Right atrium auricular region (tissue), 2 donors: ENCODE measurements at regions not wholly inside any gene's neighbourhood (a gene's known extent, or its start where the extent isn't known, plus 50 kb on each side); places are given as distances from the start of the nearest gene placed in this dataset.

Experiments
- DNase-seq: peaks from one replicate; pipeline ENCODE4 v3.0.0-alpha.2; 2019; ENCODE audit warnings: low spot score
- H3K27ac ChIP-seq, 2 donors: fragments of 200-600 bp; sonication (generic); 1 replicate in 1 of 2; 2 replicates in 1 of 2; pipeline ENCODE4 v1.5.1; 2016 to 2019
- H3K27me3 ChIP-seq, 2 donors: fragments of 200-600 bp; sonication (generic); one replicate each; pipeline versions ENCODE4 v1.5.1 to v1.6.0; 2017 to 2019
- H3K36me3 ChIP-seq: fragments of 200-600 bp; sonication (generic); one replicate; pipeline ENCODE4 v1.5.1; 2016
- H3K4me1 ChIP-seq, 2 donors: fragments of 200-600 bp; sonication (generic); one replicate each; pipeline versions ENCODE4 v1.5.1 to v1.6.0; 2017 to 2019
- H3K4me3 ChIP-seq, 2 donors: fragments of 200-600 bp; sonication (generic); 1 replicate in 1 of 2; 2 replicates in 1 of 2; pipeline ENCODE4 v1.5.1; 2017 to 2019; ENCODE audit warnings: mild to moderate bottlenecking in 1 of 2, moderate library complexity in 1 of 2
- H3K9me3 ChIP-seq, 2 donors: fragments of 200-600 bp; sonication (generic); one replicate each; pipeline ENCODE4 v1.5.1; 2019
- CTCF ChIP-seq, 2 donors: fragments of 200-600 bp; sonication (generic); IDR thresholded peaks; one replicate each; pipeline ENCODE4 v1.5.1; 2019; ENCODE audit warnings: antibody characterized with exemption in 2 of 2

DNA sequence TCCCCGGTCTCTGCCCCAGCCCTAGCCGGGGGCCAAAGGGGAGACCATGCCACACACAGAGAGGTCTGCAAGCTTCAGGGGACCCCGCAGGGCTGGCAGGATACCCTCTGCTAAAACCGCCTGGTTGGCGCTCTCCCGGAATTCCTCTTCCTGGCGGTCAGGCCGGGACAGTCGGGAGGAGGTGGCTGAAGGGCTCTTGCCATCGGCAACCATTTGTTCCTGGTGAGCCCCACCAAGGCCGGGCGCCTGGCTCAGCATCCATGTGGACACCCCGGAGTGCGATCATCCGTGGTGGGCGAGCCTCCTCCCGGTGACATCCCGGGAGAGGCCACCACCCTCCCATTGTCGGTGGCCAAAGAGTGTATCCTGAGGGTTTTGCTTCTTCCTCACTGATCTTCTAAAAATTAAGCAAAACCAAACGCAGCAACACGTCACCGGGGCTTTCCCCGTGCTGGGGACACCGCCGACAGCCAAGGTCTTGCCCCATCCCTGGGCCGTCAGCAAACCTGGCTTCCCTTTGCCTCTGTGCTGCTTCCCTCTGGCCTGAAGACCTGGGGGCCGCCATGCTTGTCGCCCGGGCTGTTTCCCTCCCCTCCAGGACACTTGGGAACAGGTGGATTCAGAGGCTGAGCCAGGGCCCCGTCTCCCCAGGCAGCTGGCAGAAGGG, 59.1 kb upstream of the TTC34 start:
- Histone ChIP-seq H3K9me3 (no peaks in the 10 kb centered on the region), H3K4me1 (no peaks in the 10 kb centered on the region), H3K36me3 (no peaks in the 10 kb centered on the region), H3K4me3 (no peak overlapping the region), H3K27me3 (peaks cover 2 to 5% of the 10 kb centered on the region in 2 donors), H3K27ac (no peak overlapping the region)
- DNase-seq = no peak
- no peak for TF ChIP-seq CTCF (IDR thresholded peaks at IDR 0.05)

DNA sequence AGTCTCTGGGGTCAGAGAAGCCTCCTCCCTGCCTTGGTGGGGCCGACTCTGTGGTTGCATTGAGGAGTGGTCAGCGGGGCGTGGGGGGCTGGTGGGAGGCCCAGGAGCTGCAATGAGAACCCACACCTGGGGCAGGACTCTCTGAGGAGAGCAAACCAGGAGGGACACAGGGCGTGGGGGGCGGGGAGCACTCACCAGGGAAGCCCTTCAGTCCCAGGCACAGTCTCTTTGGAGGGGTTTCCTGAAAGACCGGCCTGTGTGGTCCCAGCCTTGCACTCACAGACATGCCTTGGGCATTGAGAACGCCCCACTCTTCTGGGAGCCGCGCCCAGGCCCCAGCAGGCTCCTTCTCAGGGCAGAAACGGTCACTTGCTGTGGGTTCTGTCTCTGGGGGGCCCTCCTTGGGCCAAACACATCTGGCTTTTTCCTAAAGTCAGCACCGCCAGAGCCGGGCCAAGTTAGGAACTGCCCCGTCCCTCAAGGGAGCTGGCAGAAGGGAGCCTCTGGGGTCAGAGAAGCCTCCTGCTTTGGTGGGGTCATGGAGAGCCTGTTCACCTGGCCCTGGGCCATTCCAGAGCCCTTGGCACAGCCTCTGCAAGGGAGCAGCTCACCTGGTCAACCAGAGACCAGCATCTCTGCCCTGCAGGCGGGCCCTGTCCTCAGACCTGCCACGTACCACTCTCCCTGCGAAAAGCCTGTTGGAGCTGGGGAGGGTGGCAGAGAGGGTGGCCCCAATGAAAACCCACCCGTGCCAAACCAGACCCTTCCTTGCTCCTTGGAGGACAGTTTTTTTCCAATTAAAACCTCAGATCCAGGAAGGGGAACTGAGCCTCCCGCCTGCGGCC, 59.9 kb upstream of the TTC34 start:
- TF ChIP-seq CTCF (IDR thresholded peaks at IDR 0.05) = no peak
- no peaks in the 10 kb centered on the region for H3K4me1 ChIP-seq
- H3K27ac ChIP-seq = no peak overlapping the region
- H3K27me3 ChIP-seq = peaks cover 2 to 5% of the 10 kb centered on the region in 2 donors
- H3K4me3 ChIP-seq = no peak overlapping the region
- DNase-seq = no peak
- H3K36me3 ChIP-seq = no peaks in the 10 kb centered on the region
- H3K9me3 ChIP-seq = no peaks in the 10 kb centered on the region

- TF ChIP-seq CTCF (IDR thresholded peaks at IDR 0.05) = no peak
- Histone ChIP-seq H3K36me3 (no peaks in the 10 kb centered on the region), H3K4me3 (no peak overlapping the region), H3K9me3 (no peaks in the 10 kb centered on the region), H3K27ac (no peak overlapping the region), H3K4me1 (no peaks in the 10 kb centered on the region), H3K27me3 (peaks cover 2 to 5% of the 10 kb centered on the region in 2 donors)
- DNase-seq = no peak
Measured at GRCh38 chr1:2861988-2862813, 60.7 kb upstream of the TTC34 start.

DNA sequence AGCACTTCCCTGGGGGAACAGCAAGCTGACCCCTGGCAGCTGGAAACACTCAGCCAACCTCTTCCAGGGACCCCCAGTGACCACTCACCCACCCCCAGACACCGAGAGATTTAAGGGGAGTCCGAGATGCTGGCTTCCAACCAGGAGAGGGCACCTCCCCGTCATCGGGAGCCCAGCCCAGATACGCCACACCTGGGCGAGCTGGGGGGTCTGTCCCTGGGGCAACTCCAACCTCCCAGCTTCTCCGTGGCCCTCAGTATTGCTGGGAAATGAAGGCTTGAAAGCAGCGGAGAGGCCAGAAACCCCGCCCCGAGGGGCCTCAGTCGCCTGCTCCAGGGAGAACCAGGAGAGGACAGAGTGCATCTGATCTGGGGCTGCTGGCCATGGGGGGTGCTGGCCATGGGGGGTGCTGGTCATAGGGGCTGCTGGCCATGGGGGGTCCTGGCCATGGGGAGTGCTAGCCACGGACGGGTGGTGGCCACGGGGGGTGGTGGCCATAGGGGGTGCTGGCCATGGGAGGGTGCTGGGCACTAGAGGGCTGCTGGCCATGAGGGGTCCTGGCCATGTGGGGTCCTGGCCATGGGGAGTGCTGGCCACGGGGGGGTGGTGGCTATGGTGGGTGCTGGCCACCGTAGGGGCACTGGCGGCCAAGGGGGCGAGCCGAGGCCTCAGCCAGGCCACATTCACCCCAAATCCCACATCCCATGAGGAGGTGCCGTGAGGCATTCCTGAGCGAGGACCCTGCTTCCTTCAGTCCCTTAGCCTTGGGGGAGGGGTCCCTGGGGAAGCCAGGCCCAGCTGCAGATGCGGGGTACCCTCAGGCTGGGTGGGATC, 61.5 kb upstream of the TTC34 start:
- no peak for DNase-seq
- no peak for TF ChIP-seq CTCF (IDR thresholded peaks at IDR 0.05)
- Histone ChIP-seq H3K36me3 (no peaks in the 10 kb centered on the region), H3K27ac (no peak overlapping the region), H3K4me1 (no peaks in the 10 kb centered on the region), H3K4me3 (no peak overlapping the region), H3K9me3 (no peaks in the 10 kb centered on the region), H3K27me3 (peaks cover 2 to 5% of the 10 kb centered on the region in 2 donors)

DNA sequence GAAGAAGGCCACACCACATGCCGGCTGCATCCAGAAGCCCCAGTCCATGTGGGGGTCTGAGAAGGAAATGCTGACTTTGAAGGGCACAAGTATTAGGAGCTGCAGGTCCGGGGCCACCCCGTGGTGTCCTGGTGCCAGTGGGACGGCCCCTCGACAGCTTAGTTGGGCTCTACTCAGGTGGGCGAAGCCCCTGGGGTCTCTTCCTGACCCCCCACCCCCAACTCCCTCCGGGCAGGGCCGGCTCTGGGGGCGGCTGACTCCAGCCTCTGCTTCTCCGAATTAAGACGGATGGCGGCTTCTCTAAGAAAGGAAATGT, 62.1 kb upstream of the TTC34 start:
- Histone ChIP-seq H3K4me3 (no peak overlapping the region), H3K4me1 (no peaks in the 10 kb centered on the region), H3K27me3 (peaks cover 2 to 5% of the 10 kb centered on the region in 2 donors)

More for the DNA sequence above, 62.1 kb upstream of the TTC34 start:
- no peak for TF ChIP-seq CTCF (IDR thresholded peaks at IDR 0.05)
- Histone ChIP-seq H3K9me3 (no peaks in the 10 kb centered on the region), H3K27ac (no peak overlapping the region), H3K36me3 (no peaks in the 10 kb centered on the region)
- DNase-seq = no peak
